ENCODE measurements at regions not wholly inside any gene's neighbourhood (a gene's known extent, or its start where the extent isn't known, plus 50 kb on each side); places are given as distances from the start of the nearest gene placed in this dataset.

GRCh38 chr14:44812672-44813071 lies 149.1 kb downstream of the KLHL28 start:
- H3K4me1 ChIP-seq (ENCODE audit: insufficient read depth, poor library complexity, severe bottlenecking), result no peaks in the 10 kb centered on the region
- TF ChIP-seq, protein P1, sequence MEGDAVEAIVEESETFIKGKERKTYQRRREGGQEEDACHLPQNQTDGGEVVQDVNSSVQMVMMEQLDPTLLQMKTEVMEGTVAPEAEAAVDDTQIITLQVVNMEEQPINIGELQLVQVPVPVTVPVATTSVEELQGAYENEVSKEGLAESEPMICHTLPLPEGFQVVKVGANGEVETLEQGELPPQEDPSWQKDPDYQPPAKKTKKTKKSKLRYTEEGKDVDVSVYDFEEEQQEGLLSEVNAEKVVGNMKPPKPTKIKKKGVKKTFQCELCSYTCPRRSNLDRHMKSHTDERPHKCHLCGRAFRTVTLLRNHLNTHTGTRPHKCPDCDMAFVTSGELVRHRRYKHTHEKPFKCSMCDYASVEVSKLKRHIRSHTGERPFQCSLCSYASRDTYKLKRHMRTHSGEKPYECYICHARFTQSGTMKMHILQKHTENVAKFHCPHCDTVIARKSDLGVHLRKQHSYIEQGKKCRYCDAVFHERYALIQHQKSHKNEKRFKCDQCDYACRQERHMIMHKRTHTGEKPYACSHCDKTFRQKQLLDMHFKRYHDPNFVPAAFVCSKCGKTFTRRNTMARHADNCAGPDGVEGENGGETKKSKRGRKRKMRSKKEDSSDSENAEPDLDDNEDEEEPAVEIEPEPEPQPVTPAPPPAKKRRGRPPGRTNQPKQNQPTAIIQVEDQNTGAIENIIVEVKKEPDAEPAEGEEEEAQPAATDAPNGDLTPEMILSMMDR (IDR thresholded peaks at IDR 0.05; ENCODE audit: poor library complexity, severe bottlenecking), result no peak

GRCh38 chr14:44804391-44804790 lies 157.4 kb downstream of the KLHL28 start:
- Histone ChIP-seq H3K36me3 (ENCODE audit: low read depth) (no peaks in the 10 kb centered on the region), H3K4me3 (ENCODE audit: severe bottlenecking) (no peak overlapping the region), H3K4me1 (ENCODE audit: insufficient read depth, poor library complexity, severe bottlenecking) (no peaks in the 10 kb centered on the region), H3K27me3 (ENCODE audit: insufficient read depth, poor library complexity, severe bottlenecking) (peaks cover 7% of the 10 kb centered on the region), H3K9me3 (ENCODE audit: severe bottlenecking) (no peaks in the 10 kb centered on the region), H3K27ac (ENCODE audit: poor library complexity, severe bottlenecking) (no peak overlapping the region)
- DNase-seq (ENCODE audit: low spot score), result no peak
- no peak for ATAC-seq (ENCODE audit: low read depth)
- TF ChIP-seq, protein P1 (IDR thresholded peaks at IDR 0.05; ENCODE audit: poor library complexity, severe bottlenecking), result no peak

More at GRCh38 chr14:44812672-44813071, 149.1 kb downstream of the KLHL28 start:
- ATAC-seq (ENCODE audit: low read depth) (no peak), DNase-seq (ENCODE audit: low spot score) (no peak)
- no peak overlapping the region for H3K27ac ChIP-seq (ENCODE audit: poor library complexity, severe bottlenecking)
- H3K36me3 ChIP-seq (ENCODE audit: low read depth), result no peaks in the 10 kb centered on the region
- H3K9me3 ChIP-seq (ENCODE audit: severe bottlenecking), result no peaks in the 10 kb centered on the region
- H3K4me3 ChIP-seq (ENCODE audit: severe bottlenecking), result no peak overlapping the region
- peaks cover 4% of the 10 kb centered on the region for H3K27me3 ChIP-seq (ENCODE audit: insufficient read depth, poor library complexity, severe bottlenecking)

DNA sequence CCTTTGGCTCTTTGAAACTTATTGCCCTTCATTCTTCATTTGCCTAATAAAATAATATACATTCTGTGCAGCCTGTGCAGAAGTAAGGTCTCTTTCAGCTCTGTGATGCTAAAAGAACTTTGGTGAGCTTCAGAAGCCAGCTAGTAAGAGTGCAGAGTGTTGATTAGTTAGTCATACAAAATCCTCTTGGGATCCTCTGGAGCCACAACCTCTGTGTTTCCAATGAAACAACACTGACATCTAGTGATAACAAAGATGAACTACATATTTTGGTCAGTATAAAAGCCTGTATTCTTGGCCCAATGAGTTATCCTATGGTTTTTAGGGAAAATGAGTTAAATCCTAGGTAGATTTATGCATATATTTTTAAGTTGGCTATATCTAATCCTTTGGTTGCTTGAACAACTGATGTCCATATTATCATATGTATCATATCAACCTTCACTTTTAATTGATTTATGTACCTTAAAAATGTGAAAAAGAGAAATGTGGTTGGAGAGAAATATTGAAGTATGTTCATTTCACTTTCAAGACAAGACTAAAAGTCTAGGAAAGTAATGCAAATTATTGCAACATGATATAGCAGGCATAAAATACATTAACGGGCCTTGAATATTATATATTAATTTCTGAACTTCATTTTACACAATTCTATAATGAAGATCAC lies 158.4 kb downstream of the KLHL28 start:
- Histone ChIP-seq H3K27me3 (ENCODE audit: insufficient read depth, poor library complexity, severe bottlenecking) (peaks cover 7% of the 10 kb centered on the region), H3K4me1 (ENCODE audit: insufficient read depth, poor library complexity, severe bottlenecking) (no peaks in the 10 kb centered on the region), H3K9me3 (ENCODE audit: severe bottlenecking) (no peaks in the 10 kb centered on the region), H3K36me3 (ENCODE audit: low read depth) (no peaks in the 10 kb centered on the region), H3K4me3 (ENCODE audit: severe bottlenecking) (no peak overlapping the region), H3K27ac (ENCODE audit: poor library complexity, severe bottlenecking) (no peak overlapping the region)
- peak; percentile 96 for ATAC-seq (ENCODE audit: low read depth)
- DNase-seq (ENCODE audit: low spot score), result no peak
- TF ChIP-seq, protein P1 (IDR thresholded peaks at IDR 0.05; ENCODE audit: poor library complexity, severe bottlenecking), result peak; percentile 96

DNA sequence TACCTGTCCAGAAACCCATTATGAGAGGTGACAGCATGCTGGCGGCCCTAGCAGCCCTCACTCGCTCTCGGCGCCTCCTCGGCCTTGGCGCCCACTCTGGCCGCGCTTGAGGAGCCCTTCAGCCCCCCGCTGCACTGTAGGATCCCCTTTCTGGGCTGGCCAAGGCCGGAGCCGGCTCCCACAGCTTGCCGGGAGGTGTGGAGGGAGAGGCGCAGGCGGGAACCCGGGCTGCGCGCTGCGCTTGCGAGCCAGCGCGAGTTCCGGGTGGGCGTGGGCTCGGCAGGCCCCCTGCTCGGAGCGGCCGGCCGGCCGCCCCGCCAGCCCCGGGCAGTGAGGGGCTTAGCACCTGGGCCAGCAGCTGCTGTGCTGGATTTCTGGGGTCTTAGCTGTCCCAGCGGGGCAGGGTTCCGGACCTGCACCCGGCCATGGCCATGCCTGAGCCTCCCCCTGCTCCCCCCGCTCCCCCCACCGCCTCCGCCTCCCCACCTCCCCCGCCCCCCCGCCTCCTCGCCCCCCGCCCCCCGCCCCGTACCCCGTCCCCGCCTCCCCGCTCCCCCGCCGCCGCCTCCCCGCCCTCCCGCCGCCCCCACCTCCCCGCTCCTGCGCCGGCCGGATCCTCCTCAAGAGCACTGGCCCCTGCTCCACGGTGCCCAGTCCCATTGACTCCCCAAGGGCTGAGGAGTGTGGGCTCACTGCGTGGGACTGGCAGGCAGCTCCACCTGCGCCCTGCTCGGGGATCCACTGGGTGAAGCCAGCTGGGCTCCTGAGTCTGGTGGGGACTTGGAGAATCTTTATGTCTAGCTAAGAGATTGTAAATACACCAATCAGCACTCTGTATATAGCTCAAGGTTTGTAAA lies 163.1 kb downstream of the KLHL28 start:
- TF ChIP-seq, protein P1 (IDR thresholded peaks at IDR 0.05; ENCODE audit: poor library complexity, severe bottlenecking), result no peak
- Histone ChIP-seq H3K4me3 (ENCODE audit: severe bottlenecking) (no peak overlapping the region), H3K4me1 (ENCODE audit: insufficient read depth, poor library complexity, severe bottlenecking) (no peaks in the 10 kb centered on the region), H3K9me3 (ENCODE audit: severe bottlenecking) (no peaks in the 10 kb centered on the region), H3K36me3 (ENCODE audit: low read depth) (no peaks in the 10 kb centered on the region), H3K27ac (ENCODE audit: poor library complexity, severe bottlenecking) (no peak overlapping the region), H3K27me3 (ENCODE audit: insufficient read depth, poor library complexity, severe bottlenecking) (peaks cover 15% of the 10 kb centered on the region)
- no peak for DNase-seq (ENCODE audit: low spot score)
- no peak for ATAC-seq (ENCODE audit: low read depth)

Measured in RWPE2 (cell line).